ENCODE measurements at regions not wholly inside any gene's neighbourhood (a gene's known extent, or its start where the extent isn't known, plus 50 kb on each side); places are given as distances from the start of the nearest gene placed in this dataset.

DNA sequence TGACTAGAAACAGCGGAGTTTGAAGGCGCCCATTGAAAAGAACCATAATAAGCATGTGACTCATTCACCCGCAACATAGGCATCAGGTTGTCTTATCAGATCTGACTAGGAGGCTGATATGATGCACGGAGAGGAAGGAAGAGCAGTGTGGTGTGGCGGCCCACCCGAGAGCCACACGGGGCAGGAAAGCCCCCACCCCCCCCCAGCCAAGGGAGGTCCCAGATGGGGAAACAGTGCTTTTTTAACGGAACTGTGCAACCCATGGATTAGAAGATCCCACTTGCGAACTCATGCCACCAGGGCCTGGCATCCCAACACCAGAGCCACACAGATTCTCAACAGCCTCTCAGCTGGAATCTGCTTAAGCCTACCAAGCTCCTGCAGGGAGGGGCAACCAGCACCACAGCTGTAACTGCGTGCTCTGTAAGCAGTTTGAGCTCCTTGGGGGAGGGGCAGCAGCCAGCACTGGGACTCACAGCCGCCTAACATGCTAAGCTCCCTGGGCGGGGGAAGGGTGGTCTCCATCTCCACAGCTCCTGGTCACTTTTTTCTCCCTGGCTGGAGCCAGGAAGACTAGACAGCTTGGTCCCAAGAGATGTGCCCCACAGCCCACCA, 466.2 kb downstream of the PDGFC start:
- no peaks in the 10 kb centered on the region for H3K36me3 ChIP-seq (ENCODE audit: control insufficient read depth in 1 of 2, insufficient read depth in 2 of 2, low read length in 2 of 2)
- RAD21 ChIA-PET (ENCODE audit: low non-redundant PET in 1 of 2, low total read pairs in 2 of 2, uncharacterized antibody in 2 of 2, unreplicated experiment in 2 of 2): no interaction called here
- CTCF ChIA-PET: no interaction called here
- no peaks in the 10 kb centered on the region for H3K9me3 ChIP-seq (ENCODE audit: control insufficient read depth in 1 of 2, insufficient read depth in 1 of 2, low read depth in 1 of 2, low read length in 2 of 2)
- no peak overlapping the region for H2AFZ ChIP-seq (ENCODE audit: low read depth, low read length, poor library complexity, severe bottlenecking)
- intact Hi-C loops (cut with micrococcal nuclease): no loop called here
- no peaks in the 10 kb centered on the region for H3K79me2 ChIP-seq (ENCODE audit: insufficient read depth, low read length)
- H3K4me1 ChIP-seq (ENCODE audit: control insufficient read depth in 1 of 2, insufficient read depth in 2 of 2, low read length in 2 of 2): no peaks in the 10 kb centered on the region
- ATAC-seq: no peak
- no TSS peak for BruUV-seq (replicated peaks)
- no peak overlapping the region for H3K4me3 ChIP-seq (replicated peaks in 1 of 2; ENCODE audit: low read depth in 1 of 2, low read length in 2 of 2)
- no peaks in the 10 kb centered on the region for H3K9me2 ChIP-seq (ENCODE audit: insufficient read depth)
- H3K27me3 ChIP-seq (ENCODE audit: insufficient read depth, low read length): no peaks in the 10 kb centered on the region
- H3K27ac ChIP-seq (ENCODE audit: low read depth, low read length): no peak overlapping the region
- POLR2A ChIA-PET: no interaction called here
- TF ChIP-seq, protein P1, sequence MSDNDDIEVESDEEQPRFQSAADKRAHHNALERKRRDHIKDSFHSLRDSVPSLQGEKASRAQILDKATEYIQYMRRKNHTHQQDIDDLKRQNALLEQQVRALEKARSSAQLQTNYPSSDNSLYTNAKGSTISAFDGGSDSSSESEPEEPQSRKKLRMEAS (IDR thresholded peaks at IDR 0.05): no peak
- TF ChIP-seq EZH2 (IDR thresholded peaks at IDR 0.05) (no peak), FOSL1 (IDR thresholded peaks at IDR 0.05; ENCODE audit: low read depth) (no peak), ZFX (IDR thresholded peaks at IDR 0.05) (no peak), SRF (IDR thresholded peaks at IDR 0.05; ENCODE audit: low read depth) (no peak), CEBPB (IDR thresholded peaks at IDR 0.05; ENCODE audit: low read depth) (no peak)
- TF ChIP-seq, protein P2, sequence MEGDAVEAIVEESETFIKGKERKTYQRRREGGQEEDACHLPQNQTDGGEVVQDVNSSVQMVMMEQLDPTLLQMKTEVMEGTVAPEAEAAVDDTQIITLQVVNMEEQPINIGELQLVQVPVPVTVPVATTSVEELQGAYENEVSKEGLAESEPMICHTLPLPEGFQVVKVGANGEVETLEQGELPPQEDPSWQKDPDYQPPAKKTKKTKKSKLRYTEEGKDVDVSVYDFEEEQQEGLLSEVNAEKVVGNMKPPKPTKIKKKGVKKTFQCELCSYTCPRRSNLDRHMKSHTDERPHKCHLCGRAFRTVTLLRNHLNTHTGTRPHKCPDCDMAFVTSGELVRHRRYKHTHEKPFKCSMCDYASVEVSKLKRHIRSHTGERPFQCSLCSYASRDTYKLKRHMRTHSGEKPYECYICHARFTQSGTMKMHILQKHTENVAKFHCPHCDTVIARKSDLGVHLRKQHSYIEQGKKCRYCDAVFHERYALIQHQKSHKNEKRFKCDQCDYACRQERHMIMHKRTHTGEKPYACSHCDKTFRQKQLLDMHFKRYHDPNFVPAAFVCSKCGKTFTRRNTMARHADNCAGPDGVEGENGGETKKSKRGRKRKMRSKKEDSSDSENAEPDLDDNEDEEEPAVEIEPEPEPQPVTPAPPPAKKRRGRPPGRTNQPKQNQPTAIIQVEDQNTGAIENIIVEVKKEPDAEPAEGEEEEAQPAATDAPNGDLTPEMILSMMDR (IDR thresholded peaks at IDR 0.05 in 2 of 3, conservative IDR thresholded peaks at IDR 0.05 in 1 of 3; ENCODE audit: borderline replicate concordance in 1 of 3, insufficient read depth in 1 of 3, low read depth in 2 of 3, low read length in 2 of 3): no peak
- no peak for DNase-seq (ENCODE audit: low read depth, low spot score)
- H3K9ac ChIP-seq (ENCODE audit: low read length): no peak overlapping the region
- H4K20me1 ChIP-seq (ENCODE audit: insufficient read depth): no peaks in the 10 kb centered on the region
- no peak overlapping the region for H3K4me2 ChIP-seq (ENCODE audit: low read length)

DNA sequence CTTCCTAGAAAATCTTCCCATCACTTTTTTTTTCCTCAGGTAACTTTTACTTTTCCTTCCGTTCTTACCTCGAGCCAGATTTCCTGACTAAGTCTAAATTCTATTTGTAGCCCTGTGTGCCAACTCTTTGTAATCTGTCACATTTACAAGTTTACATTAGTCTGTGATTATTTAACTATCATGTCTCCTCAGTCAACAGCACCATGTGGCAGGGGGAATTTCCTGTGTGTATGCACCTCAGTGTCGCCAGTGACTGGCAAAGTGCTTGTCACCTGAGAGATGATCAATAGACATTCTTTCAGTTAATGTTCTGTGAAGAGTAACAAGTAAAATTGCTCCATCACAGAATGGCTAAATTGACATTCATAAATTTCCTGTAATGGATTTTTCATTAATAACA, 468.5 kb downstream of the PDGFC start:
- CTCF ChIA-PET: no interaction called here
- Histone ChIP-seq H3K9me3 (ENCODE audit: control insufficient read depth in 1 of 2, insufficient read depth in 1 of 2, low read depth in 1 of 2, low read length in 2 of 2) (no peaks in the 10 kb centered on the region), H3K9ac (ENCODE audit: low read length) (no peak overlapping the region), H4K20me1 (ENCODE audit: insufficient read depth) (no peaks in the 10 kb centered on the region), H3K4me2 (ENCODE audit: low read length) (no peak overlapping the region), H2AFZ (ENCODE audit: low read depth, low read length, poor library complexity, severe bottlenecking) (no peak overlapping the region), H3K4me1 (ENCODE audit: control insufficient read depth in 1 of 2, insufficient read depth in 2 of 2, low read length in 2 of 2) (no peaks in the 10 kb centered on the region), H3K27ac (ENCODE audit: low read depth, low read length) (no peak overlapping the region), H3K9me2 (ENCODE audit: insufficient read depth) (no peaks in the 10 kb centered on the region), H3K79me2 (ENCODE audit: insufficient read depth, low read length) (no peaks in the 10 kb centered on the region), H3K36me3 (ENCODE audit: control insufficient read depth in 1 of 2, insufficient read depth in 2 of 2, low read length in 2 of 2) (no peaks in the 10 kb centered on the region), H3K4me3 (replicated peaks in 1 of 2; ENCODE audit: low read depth in 1 of 2, low read length in 2 of 2) (no peak overlapping the region), H3K27me3 (ENCODE audit: insufficient read depth, low read length) (no peaks in the 10 kb centered on the region)
- DNase-seq (ENCODE audit: low read depth, low spot score) (no peak), ATAC-seq (no peak)
- BruUV-seq (replicated peaks): no TSS peak
- POLR2A ChIA-PET: no interaction called here
- RAD21 ChIA-PET (ENCODE audit: low non-redundant PET in 1 of 2, low total read pairs in 2 of 2, uncharacterized antibody in 2 of 2, unreplicated experiment in 2 of 2): no interaction called here
- intact Hi-C loops (cut with micrococcal nuclease): no loop called here
- TF ChIP-seq EGR1 (IDR thresholded peaks at IDR 0.05; ENCODE audit: low read depth) (no peak), JUND (IDR thresholded peaks at IDR 0.05) (no peak), ZNF274 (IDR thresholded peaks at IDR 0.05; ENCODE audit: low read depth, low read length) (no peak), SRF (IDR thresholded peaks at IDR 0.05; ENCODE audit: low read depth) (no peak), EZH2 (IDR thresholded peaks at IDR 0.05) (no peak), CEBPB (IDR thresholded peaks at IDR 0.05; ENCODE audit: low read depth) (no peak), ZFX (IDR thresholded peaks at IDR 0.05) (no peak)
- TF ChIP-seq, protein P3, sequence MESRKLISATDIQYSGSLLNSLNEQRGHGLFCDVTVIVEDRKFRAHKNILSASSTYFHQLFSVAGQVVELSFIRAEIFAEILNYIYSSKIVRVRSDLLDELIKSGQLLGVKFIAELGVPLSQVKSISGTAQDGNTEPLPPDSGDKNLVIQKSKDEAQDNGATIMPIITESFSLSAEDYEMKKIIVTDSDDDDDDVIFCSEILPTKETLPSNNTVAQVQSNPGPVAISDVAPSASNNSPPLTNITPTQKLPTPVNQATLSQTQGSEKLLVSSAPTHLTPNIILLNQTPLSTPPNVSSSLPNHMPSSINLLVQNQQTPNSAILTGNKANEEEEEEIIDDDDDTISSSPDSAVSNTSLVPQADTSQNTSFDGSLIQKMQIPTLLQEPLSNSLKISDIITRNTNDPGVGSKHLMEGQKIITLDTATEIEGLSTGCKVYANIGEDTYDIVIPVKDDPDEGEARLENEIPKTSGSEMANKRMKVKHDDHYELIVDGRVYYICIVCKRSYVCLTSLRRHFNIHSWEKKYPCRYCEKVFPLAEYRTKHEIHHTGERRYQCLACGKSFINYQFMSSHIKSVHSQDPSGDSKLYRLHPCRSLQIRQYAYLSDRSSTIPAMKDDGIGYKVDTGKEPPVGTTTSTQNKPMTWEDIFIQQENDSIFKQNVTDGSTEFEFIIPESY (IDR thresholded peaks at IDR 0.05; ENCODE audit: extremely low read depth, insufficient replicate concordance, low read length): no peak
- TF ChIP-seq, protein P2 (IDR thresholded peaks at IDR 0.05 in 2 of 3, conservative IDR thresholded peaks at IDR 0.05 in 1 of 3; ENCODE audit: borderline replicate concordance in 1 of 3, insufficient read depth in 1 of 3, low read depth in 2 of 3, low read length in 2 of 3): no peak

Data from HCT116 (cell line).